H1 (cell line): ENCODE measurements at regions not wholly inside any gene's neighbourhood (a gene's known extent, or its start where the extent isn't known, plus 50 kb on each side); places are given as distances from the start of the nearest gene placed in this dataset.

Experiments
- CTCF ChIA-PET: fragments of 300-600 bp; sonication (Branson Sonifier 250); formaldehyde crosslinking; loops from one replicate; lab custom pipeline; 2021; ENCODE audit not compliant: partially characterized antibody; lab: Charles Lee
- POLR2A ChIA-PET: fragments of 300-600 bp; sonication (Branson Sonifier 250); formaldehyde crosslinking; loops from one replicate; lab custom pipeline; 2021; ENCODE audit warnings: inconsistent platforms; ENCODE audit not compliant: partially characterized antibody; lab: Charles Lee
- DNase-seq, 2 experiments: peaks; one replicate each; pipeline versions ENCODE4 v3.0.0 to v3.0.0-alpha.2; 2010 to 2022; ENCODE audit warnings: low spot score in 2 of 2, low read depth in 1 of 2, mixed read lengths in 1 of 2
- FAIRE-seq: peaks from 2 replicates; lab custom pipeline; 2011; peaks lifted over from hg19 to GRCh38; lab: Jason Lieb, UNC
- H2AFZ ChIP-seq: 2 replicates; pipeline ENCODE4 v1.8.1; 2012; ENCODE audit warnings: low read length, inconsistent platforms
- H2AK5ac ChIP-seq: 2 replicates; pipeline ENCODE4 v1.6.1; 2013; ENCODE audit warnings: low read depth, low read length
- H2BK120ac ChIP-seq: replicated peaks from 2 replicates; pipeline ENCODE3; 2013; ENCODE audit warnings: low read depth, low read length, inconsistent platforms
- H2BK12ac ChIP-seq: 2 replicates; pipeline ENCODE4 v1.6.1; 2013; ENCODE audit warnings: low read depth, low read length
- H2BK15ac ChIP-seq: 2 replicates; pipeline ENCODE4 v1.6.1; 2013; ENCODE audit warnings: low read length
- H2BK20ac ChIP-seq: 2 replicates; pipeline ENCODE4 v1.6.1; 2013; ENCODE audit warnings: low read length
- H2BK5ac ChIP-seq: 2 replicates; pipeline ENCODE4 v1.6.1; 2013; ENCODE audit warnings: low read depth, low read length
- H3K14ac ChIP-seq: 2 replicates; pipeline ENCODE4 v1.6.1; 2013; ENCODE audit warnings: inconsistent platforms; ENCODE audit not compliant: insufficient read length
- H3K18ac ChIP-seq: 2 replicates; pipeline ENCODE4 v1.6.1; 2013; ENCODE audit warnings: low read length; ENCODE audit errors: extremely low read depth
- H3K23ac ChIP-seq: 2 replicates; pipeline ENCODE4 v1.6.1; 2013; ENCODE audit warnings: inconsistent platforms; ENCODE audit not compliant: insufficient read length
- H3K23me2 ChIP-seq: 2 replicates; pipeline ENCODE4 v1.6.1; 2013; ENCODE audit warnings: low read depth, low read length
- H3K27ac ChIP-seq: 2 replicates; pipeline ENCODE4 v1.6.1; 2011; ENCODE audit warnings: low read depth, low read length, inconsistent platforms
- H3K27me3 ChIP-seq, 4 experiments: replicated peaks in 1 of 4; 1 replicate in 1 of 4; 2 replicates in 3 of 4; pipeline versions ENCODE4 v1.6.1 to v1.8.1; 2011 to 2013; ENCODE audit warnings: low read length in 3 of 4, mild to moderate bottlenecking in 3 of 4, inconsistent platforms in 2 of 4, mixed read lengths in 2 of 4, moderate library complexity in 1 of 4; ENCODE audit not compliant: control insufficient read depth in 3 of 4, insufficient read depth in 3 of 4; ENCODE audit errors: extremely low read depth in 1 of 4
- H3K36me3 ChIP-seq, 4 experiments: 2 replicates each; pipeline versions ENCODE4 v1.6.1 to v1.8.1; 2011 to 2013; ENCODE audit warnings: mild to moderate bottlenecking in 4 of 4, low read length in 3 of 4, moderate library complexity in 2 of 4, control low read depth in 1 of 4, inconsistent platforms in 1 of 4; ENCODE audit not compliant: insufficient read depth in 4 of 4, control insufficient read depth in 2 of 4
- H3K4ac ChIP-seq: replicated peaks from 2 replicates; pipeline ENCODE3; 2013; ENCODE audit warnings: low read length, low read depth, mixed read lengths, inconsistent platforms; ENCODE audit not compliant: insufficient read length
- H3K4me1 ChIP-seq, 4 experiments: replicated peaks in 1 of 4; 1 replicate in 1 of 4; 2 replicates in 3 of 4; pipeline versions ENCODE4 v1.6.1 to v1.8.1; 2011 to 2013; ENCODE audit warnings: low read length in 3 of 4, inconsistent platforms in 2 of 4, mixed read lengths in 1 of 4; ENCODE audit not compliant: insufficient read depth in 4 of 4, control insufficient read depth in 3 of 4
- H3K4me2 ChIP-seq, 2 experiments: 2 replicates each; pipeline versions ENCODE4 v1.6.1 to v1.8.1; 2011 to 2013; ENCODE audit warnings: low read depth in 2 of 2, low read length in 2 of 2, control low read depth in 1 of 2, inconsistent platforms in 1 of 2, mild to moderate bottlenecking in 1 of 2; ENCODE audit not compliant: insufficient read depth in 1 of 2
- H3K4me3 ChIP-seq, 4 experiments: fragments of 200-600, 300-600 bp in 1 of 4; sonication (generic), shearing (Covaris generic), sonication (Bioruptor Twin) in 1 of 4; 2 replicates each; pipeline versions ENCODE4 v1.5.1 to v1.8.1; 2011 to 2016; ENCODE audit warnings: low read length in 4 of 4, low read depth in 3 of 4, control low read depth in 2 of 4, inconsistent platforms in 2 of 4, mild to moderate bottlenecking in 2 of 4, mixed read lengths in 1 of 4, moderate library complexity in 1 of 4; ENCODE audit not compliant: insufficient read depth in 2 of 4; ENCODE audit errors: extremely low read depth in 1 of 4
- H3K56ac ChIP-seq: replicated peaks from 2 replicates; pipeline ENCODE3; 2013; ENCODE audit warnings: low read depth, mild to moderate bottlenecking, mixed read lengths, low read length, inconsistent platforms; ENCODE audit not compliant: insufficient read length
- H3K79me1 ChIP-seq: 2 replicates; pipeline ENCODE4 v1.6.1; 2013; ENCODE audit warnings: low read depth, low read length, control low read depth
- H3K79me2 ChIP-seq, 2 experiments: 2 replicates each; pipeline versions ENCODE4 v1.6.1 to v1.8.1; 2012 to 2013; ENCODE audit warnings: low read length in 2 of 2, mild to moderate bottlenecking in 2 of 2, inconsistent platforms in 1 of 2; ENCODE audit not compliant: insufficient read depth in 2 of 2, control insufficient read depth in 1 of 2
- H3K9ac ChIP-seq, 4 experiments: replicated peaks in 1 of 4; 1 replicate in 1 of 4; 2 replicates in 3 of 4; pipeline versions ENCODE4 v1.6.1 to v1.8.1; 2011 to 2013; ENCODE audit warnings: low read depth in 3 of 4, low read length in 3 of 4, control low read depth in 2 of 4, mild to moderate bottlenecking in 2 of 4, moderate library complexity in 2 of 4, inconsistent platforms in 1 of 4; ENCODE audit errors: extremely low read depth in 1 of 4
- H3K9me3 ChIP-seq, 2 experiments: 2 replicates each; pipeline versions ENCODE4 v1.6.1 to v1.8.1; 2012 to 2013; ENCODE audit warnings: mild to moderate bottlenecking in 2 of 2, moderate library complexity in 2 of 2, control low read depth in 1 of 2, inconsistent platforms in 1 of 2, low read depth in 1 of 2, low read length in 1 of 2, mixed read lengths in 1 of 2; ENCODE audit not compliant: insufficient read depth in 2 of 2
- H4K20me1 ChIP-seq, 2 experiments: replicated peaks in 1 of 2; 2 replicates each; pipeline versions ENCODE3 to v1.8.1; 2011 to 2013; ENCODE audit warnings: inconsistent platforms in 2 of 2, low read length in 2 of 2, mild to moderate bottlenecking in 1 of 2; ENCODE audit not compliant: insufficient read depth in 2 of 2, control insufficient read depth in 1 of 2
- H4K5ac ChIP-seq: 2 replicates; pipeline ENCODE4 v1.6.1; 2013; ENCODE audit warnings: low read length, low read depth, mixed read lengths, inconsistent platforms; ENCODE audit not compliant: insufficient read length
- H4K8ac ChIP-seq: 2 replicates; pipeline ENCODE4 v1.8.0; 2013; ENCODE audit warnings: mild to moderate bottlenecking, moderate library complexity, low read length, inconsistent platforms; ENCODE audit not compliant: insufficient read depth; ENCODE audit errors: extremely low read depth
- H4K91ac ChIP-seq: replicated peaks from 2 replicates; pipeline ENCODE3; 2013; ENCODE audit warnings: low read length, mixed read lengths, inconsistent platforms; ENCODE audit not compliant: insufficient read length
- BCL11A ChIP-seq, 2 experiments: IDR thresholded peaks; one replicate each; pipeline ENCODE4 v1.6.1; 2011; ENCODE audit warnings: low read depth in 2 of 2, low read length in 2 of 2, mild to moderate bottlenecking in 2 of 2
- BRCA1 ChIP-seq: IDR thresholded peaks from 2 replicates; pipeline ENCODE4 v1.6.1; 2012; ENCODE audit warnings: low read depth, low read length, improper control_type of control experiment
- CHD1 ChIP-seq: IDR thresholded peaks from 2 replicates; pipeline ENCODE4 v1.6.1; 2012; ENCODE audit warnings: low read depth, low read length, improper control_type of control experiment
- EGR1 ChIP-seq: IDR thresholded peaks from 2 replicates; pipeline ENCODE4 v1.6.1; 2011; ENCODE audit warnings: low read depth, low read length, borderline replicate concordance
- EZH2 ChIP-seq: fragments of 200-600 bp; sonication (generic); IDR thresholded peaks from 2 replicates; pipeline ENCODE4 v1.7.1; 2012; ENCODE audit warnings: low read depth, mild to moderate bottlenecking, moderate library complexity, low read length, inconsistent platforms; ENCODE audit not compliant: severe bottlenecking
- GABPA ChIP-seq: IDR thresholded peaks from 2 replicates; pipeline ENCODE4 v1.6.1; 2011; ENCODE audit warnings: mild to moderate bottlenecking, low read length, moderate library complexity, borderline replicate concordance; ENCODE audit not compliant: insufficient read depth
- HDAC2 ChIP-seq, 2 experiments: fragments of 300-600 bp in 1 of 2; sonication (generic) in 1 of 2; IDR thresholded peaks; 2 replicates each; pipeline ENCODE4 v1.6.1; 2011 to 2012; ENCODE audit warnings: low read depth in 2 of 2, low read length in 2 of 2, mild to moderate bottlenecking in 2 of 2, moderate library complexity in 2 of 2, borderline replicate concordance in 1 of 2, inconsistent platforms in 1 of 2
- KDM4A ChIP-seq: IDR thresholded peaks from one replicate; pipeline ENCODE4 v1.7.1; 2012; ENCODE audit warnings: low read depth, mild to moderate bottlenecking, moderate library complexity, low read length, inconsistent platforms; ENCODE audit not compliant: severe bottlenecking
- MAFK ChIP-seq: IDR thresholded peaks from 2 replicates; pipeline ENCODE4 v1.6.1; 2012; ENCODE audit warnings: low read depth, mild to moderate bottlenecking, improper control_type of control experiment, low read length
- NANOG ChIP-seq: IDR thresholded peaks from 2 replicates; pipeline ENCODE4 v1.6.1; 2011; ENCODE audit warnings: low read length, low read depth, mild to moderate bottlenecking, inconsistent platforms; ENCODE audit not compliant: insufficient read depth, poor library complexity, severe bottlenecking
- PHF8 ChIP-seq: fragments of 200-600 bp; sonication (generic); conservative IDR thresholded peaks from 2 replicates; pipeline ENCODE4 v1.7.1; 2012; ENCODE audit warnings: low read depth, mild to moderate bottlenecking, inconsistent platforms, low read length, moderate library complexity
- RXRA ChIP-seq: IDR thresholded peaks from 2 replicates; pipeline ENCODE4 v1.6.1; 2011; ENCODE audit warnings: low read depth, mild to moderate bottlenecking, low read length, moderate library complexity; ENCODE audit not compliant: insufficient read depth
- TBP ChIP-seq: IDR thresholded peaks from 2 replicates; pipeline ENCODE4 v1.6.1; 2011; ENCODE audit warnings: low read depth, low read length, improper control_type of control experiment
- YY1 ChIP-seq: IDR thresholded peaks from 2 replicates; pipeline ENCODE4 v1.6.1; 2011; ENCODE audit warnings: low read depth, mild to moderate bottlenecking, low read length
- WGBS, 2 experiments: shearing (Covaris generic) in 1 of 2; methylation state at CpG; one replicate each; pipeline versions ENCODE4 v1.1.6 to v1.1.7; 2013 to 2015; ENCODE audit warnings: low lambda C conversion rate in 2 of 2, mixed read lengths in 2 of 2, inconsistent platforms in 1 of 2, low coverage in 1 of 2, missing lambda C conversion rate in 1 of 2; ENCODE audit not compliant: insufficient replicate concordance in 2 of 2, insufficient coverage in 1 of 2, insufficient read length in 1 of 2; ENCODE audit errors: extremely low coverage in 1 of 2, missing lambda C conversion rate in 1 of 2; 5-methylcytosine and 5-hydroxymethylcytosine counted together

DNA sequence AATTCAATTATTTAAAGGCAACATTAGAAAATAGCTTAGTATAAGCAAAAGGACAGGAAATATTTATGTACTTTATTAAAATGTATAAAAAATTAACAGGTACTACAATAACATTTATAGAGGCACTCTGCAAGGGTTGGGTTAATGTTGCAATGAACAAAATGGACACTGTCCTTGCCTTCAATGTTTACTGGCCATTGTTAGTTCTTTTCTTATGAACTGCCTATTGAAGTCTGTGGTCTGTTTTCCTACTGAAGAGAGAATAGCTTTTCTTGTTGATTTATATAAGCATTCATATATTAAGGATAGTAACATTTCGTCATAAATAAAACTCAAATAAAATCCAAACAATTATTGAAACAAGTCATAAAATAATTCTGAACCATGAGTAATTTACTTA is 135.3 kb upstream of the BEND6 start:
- no peak overlapping the region for H3K27ac ChIP-seq
- CTCF ChIA-PET = interaction anchor here (0.8 to 2.5 kb wide), 4 partner anchors 8 to 122 kb away, joined by 3 to 8 read pairs (median 4); no protein-coding TSS in a partner anchor
- no peaks in the 10 kb centered on the region for H3K79me1 ChIP-seq
- FAIRE-seq (no peak), DNase-seq (no peak)
- H3K9ac ChIP-seq = no peak overlapping the region
- H3K4me1 ChIP-seq = peaks cover 0 to 4% (median 0%) of the 10 kb centered on the region in 4 experiments; a peak in 2 of 7 replicates
- H2BK12ac ChIP-seq = no peak overlapping the region
- no peak overlapping the region for H3K18ac ChIP-seq
- H4K20me1 ChIP-seq = peaks cover 0 to 2% of the 10 kb centered on the region in 2 experiments
- H4K5ac ChIP-seq = no peak overlapping the region
- WGBS, 2 experiments = 81% methylated on average over 1 of the region's 1 CpG; no CpG with 5 or more reads in 1 of the 2 experiments
- no peaks in the 10 kb centered on the region for H3K27me3 ChIP-seq
- H2BK5ac ChIP-seq = no peak overlapping the region
- no peak overlapping the region for H4K91ac ChIP-seq
- no peak overlapping the region for H2BK15ac ChIP-seq
- H2BK120ac ChIP-seq = no peak overlapping the region
- H2AFZ ChIP-seq = no peak overlapping the region
- H4K8ac ChIP-seq = no peak overlapping the region
- H3K23ac ChIP-seq = no peak overlapping the region
- no peak overlapping the region for H2BK20ac ChIP-seq
- POLR2A ChIA-PET = interaction anchor here (1.2 to 1.6 kb wide), 3 partner anchors 9 to 50 kb away, joined by 3 to 4 read pairs (median 3); no protein-coding TSS in a partner anchor
- H3K9me3 ChIP-seq = no peaks in the 10 kb centered on the region
- H3K23me2 ChIP-seq = no peaks in the 10 kb centered on the region
- no peak overlapping the region for H2AK5ac ChIP-seq
- H3K14ac ChIP-seq = no peak overlapping the region
- no peak overlapping the region for H3K4me2 ChIP-seq
- H3K56ac ChIP-seq = no peak overlapping the region
- no peaks in the 10 kb centered on the region; a peak in 1 of 8 replicates for H3K36me3 ChIP-seq
- no peak overlapping the region for H3K4ac ChIP-seq
- peaks cover 4 to 88% of the 10 kb centered on the region in 2 experiments; a peak in 3 of 4 replicates for H3K79me2 ChIP-seq
- H3K4me3 ChIP-seq = no peak overlapping the region
- TF ChIP-seq KDM4A (no peak), YY1 (no peak), BCL11A (IDR thresholded peaks at IDR 0.05; ENCODE audit: low read depth in 2 of 2, low read length in 2 of 2) (no peak), GABPA (no peak), TBP (no peak), BRCA1 (no peak), RXRA (no peak), HDAC2 (IDR thresholded peaks at IDR 0.05; ENCODE audit: borderline replicate concordance in 1 of 2, low read depth in 2 of 2, low read length in 2 of 2) (no peak), EZH2 (no peak), NANOG (no peak), EGR1 (no peak), PHF8 (no peak), MAFK (no peak), CHD1 (no peak)
